Prostate gland (tissue), 2 donors: ENCODE measurements at regions not wholly inside any gene's neighbourhood (a gene's known extent, or its start where the extent isn't known, plus 50 kb on each side); places are given as distances from the start of the nearest gene placed in this dataset.

Experiments
- CTCF ChIP-seq, 4 experiments: fragments of 200-600 bp in 2 of 4; fragments of 450-650 bp in 2 of 4; sonication (generic) in 2 of 4; IDR thresholded peaks; 1 replicate in 3 of 4; 2 replicates in 1 of 4; pipeline ENCODE4 v1.5.1; 2016 to 2019; ENCODE audit warnings: antibody characterized with exemption in 4 of 4, mild to moderate bottlenecking in 2 of 4, moderate library complexity in 2 of 4
- POLR2AphosphoS5 ChIP-seq: sonication (generic); formaldehyde crosslinking; IDR thresholded peaks from one replicate; pipeline ENCODE4 v1.6.1; 2017; ENCODE audit warnings: antibody characterized with exemption

DNA sequence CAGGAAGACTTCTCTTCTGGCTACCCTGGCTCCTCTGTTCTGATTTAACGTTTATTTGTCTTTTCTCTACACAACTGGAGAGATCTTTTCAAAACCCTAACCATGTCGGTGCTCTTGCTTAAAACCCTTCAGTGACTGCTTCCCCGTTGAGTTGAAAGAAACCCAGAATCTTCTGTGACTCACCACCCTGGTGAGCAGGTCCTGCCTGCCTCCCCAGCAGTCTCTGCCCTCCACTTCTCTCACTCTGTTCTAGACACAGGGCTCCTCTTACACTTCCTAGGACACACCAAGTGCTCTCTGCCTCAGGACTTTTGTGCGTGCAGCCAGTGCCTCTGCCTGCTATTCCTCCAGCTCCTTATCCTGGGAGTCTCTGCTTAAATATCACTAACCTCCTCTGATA, 131.4 kb downstream of the IER5 start:
- no peak for TF ChIP-seq POLR2AphosphoS5
- no peak for TF ChIP-seq CTCF (IDR thresholded peaks at IDR 0.05)
